IMR-90 (cell line): ENCODE measurements at regions not wholly inside any gene's neighbourhood (a gene's known extent, or its start where the extent isn't known, plus 50 kb on each side); places are given as distances from the start of the nearest gene placed in this dataset.

Experiments used
- CTCF ChIP-seq: conservative IDR thresholded peaks from 2 replicates; pipeline ENCODE4 v1.5.1; 2012; ENCODE audit warnings: mild to moderate bottlenecking, low read depth, low read length, improper control_type of control experiment
- FOS ChIP-seq: fragments of 150-350 bp; IDR thresholded peaks from 2 replicates; pipeline ENCODE4 v1.6.1; 2016; ENCODE audit warnings: low read depth, low read length
- MAZ ChIP-seq: IDR thresholded peaks from 2 replicates; pipeline ENCODE4 v1.6.1; 2012; ENCODE audit warnings: low read depth, mild to moderate bottlenecking, low read length, improper control_type of control experiment, moderate library complexity, borderline replicate concordance

GRCh38 chr2:146040051-146040450, 1520.1 kb upstream of the ZEB2 start:
- TF ChIP-seq MAZ (no peak), CTCF (no peak), FOS (no peak)
